Chondrocyte (in vitro differentiated cells): ENCODE measurements at regions not wholly inside any gene's neighbourhood (a gene's known extent, or its start where the extent isn't known, plus 50 kb on each side); places are given as distances from the start of the nearest gene placed in this dataset.

ENCODE experiments used
- DNase-seq: peaks from one replicate; pipeline ENCODE4 v3.0.0; 2021; ENCODE audit warnings: mixed read lengths, low spot score
- H3K27ac Mint-ChIP-seq: one replicate; pipeline ENCODE4 v1.8.0; 2021; ENCODE audit warnings: mild to moderate bottlenecking, moderate library complexity, mixed read lengths; ENCODE audit not compliant: unreplicated experiment
- H3K27me3 Mint-ChIP-seq: 2 replicates; pipeline ENCODE4 v1.8.0; 2021; ENCODE audit warnings: low read depth, mixed read lengths
- H3K36me3 Mint-ChIP-seq: 2 replicates; pipeline ENCODE4 v1.8.0; 2021; ENCODE audit warnings: low read depth, mixed read lengths
- H3K4me1 Mint-ChIP-seq: 2 replicates; pipeline ENCODE4 v1.8.0; 2021; ENCODE audit warnings: low read depth, mild to moderate bottlenecking, mixed read lengths
- H3K4me3 Mint-ChIP-seq: one replicate; pipeline ENCODE4 v1.8.0; 2021; ENCODE audit warnings: mild to moderate bottlenecking, moderate library complexity, mixed read lengths; ENCODE audit not compliant: unreplicated experiment
- H3K9me3 Mint-ChIP-seq: 2 replicates; pipeline ENCODE4 v1.8.0; 2021; ENCODE audit warnings: low read depth, mixed read lengths
- CTCF ChIP-seq: fragments of 200-600 bp; sonication (generic); IDR thresholded peaks from 2 replicates; pipeline ENCODE4 v1.5.0; 2021; ENCODE audit warnings: antibody characterized with exemption, mild to moderate bottlenecking, moderate library complexity

GRCh38 chr12:74896186-74896585 lies 313.5 kb downstream of the KCNC2 start:
- Mint-ChIP-seq H3K4me3 (no peak overlapping the region), H3K4me1 (no peaks in the 10 kb centered on the region), H3K27me3 (no peaks in the 10 kb centered on the region), H3K9me3 (no peaks in the 10 kb centered on the region), H3K27ac (no peak overlapping the region), H3K36me3 (no peaks in the 10 kb centered on the region)
- no peak for DNase-seq
- no peak for TF ChIP-seq CTCF

- peaks cover 12% of the 10 kb centered on the region for H3K27me3 Mint-ChIP-seq
- no peaks in the 10 kb centered on the region for H3K4me1 Mint-ChIP-seq
- no peak for DNase-seq
- H3K27ac Mint-ChIP-seq: no peak overlapping the region
- no peaks in the 10 kb centered on the region for H3K36me3 Mint-ChIP-seq
- no peaks in the 10 kb centered on the region for H3K9me3 Mint-ChIP-seq
- no peak for TF ChIP-seq CTCF
- no peak overlapping the region for H3K4me3 Mint-ChIP-seq
Observed at GRCh38 chr12:74897425-74898211, 312.0 kb downstream of the KCNC2 start.

GRCh38 chr12:74899031-74899829 lies 310.4 kb downstream of the KCNC2 start:
- TF ChIP-seq CTCF: no peak
- DNase-seq: no peak
- no peaks in the 10 kb centered on the region for H3K9me3 Mint-ChIP-seq
- H3K27ac Mint-ChIP-seq: no peak overlapping the region
- H3K4me1 Mint-ChIP-seq: no peaks in the 10 kb centered on the region
- no peaks in the 10 kb centered on the region for H3K36me3 Mint-ChIP-seq
- H3K27me3 Mint-ChIP-seq: peaks cover 13% of the 10 kb centered on the region
- H3K4me3 Mint-ChIP-seq: no peak overlapping the region

GRCh38 chr12:74900232-74900631 lies 309.4 kb downstream of the KCNC2 start:
- H3K4me1 Mint-ChIP-seq: no peaks in the 10 kb centered on the region
- DNase-seq: no peak
- no peaks in the 10 kb centered on the region for H3K36me3 Mint-ChIP-seq
- peaks cover 13% of the 10 kb centered on the region for H3K27me3 Mint-ChIP-seq
- no peak overlapping the region for H3K4me3 Mint-ChIP-seq
- no peak overlapping the region for H3K27ac Mint-ChIP-seq
- no peak for TF ChIP-seq CTCF
- H3K9me3 Mint-ChIP-seq: no peaks in the 10 kb centered on the region

GRCh38 chr12:74903522-74903921 lies 306.1 kb downstream of the KCNC2 start:
- Mint-ChIP-seq H3K4me1 (no peaks in the 10 kb centered on the region), H3K9me3 (no peaks in the 10 kb centered on the region), H3K36me3 (no peaks in the 10 kb centered on the region), H3K4me3 (no peak overlapping the region), H3K27ac (no peak overlapping the region), H3K27me3 (peaks cover 13% of the 10 kb centered on the region)
- peak; percentile 52 for TF ChIP-seq CTCF
- DNase-seq: no peak
